ENCODE measurements at regions not wholly inside any gene's neighbourhood (a gene's known extent, or its start where the extent isn't known, plus 50 kb on each side); places are given as distances from the start of the nearest gene placed in this dataset.

- DNase-seq (ENCODE audit: low read depth in 1 of 2, low spot score in 2 of 2), result no peak
- no peak for FAIRE-seq
- Histone ChIP-seq H2BK20ac (ENCODE audit: low read length) (no peak overlapping the region), H3K4me3 (ENCODE audit: extremely low read depth in 1 of 4, insufficient read depth in 2 of 4, low read depth in 3 of 4, low read length in 4 of 4) (no peak overlapping the region), H3K79me1 (ENCODE audit: low read depth, low read length) (no peaks in the 10 kb centered on the region), H3K9ac (replicated peaks in 1 of 4; ENCODE audit: extremely low read depth in 1 of 4, low read depth in 3 of 4, low read length in 3 of 4) (peak overlapping the region in 1 of 4 experiments; percentile 34; a peak in 1 of 7 replicates), H3K36me3 (ENCODE audit: control insufficient read depth in 2 of 4, insufficient read depth in 4 of 4, low read length in 3 of 4) (no peaks in the 10 kb centered on the region), H3K14ac (ENCODE audit: insufficient read length) (no peak overlapping the region), H2BK15ac (ENCODE audit: low read length) (no peak overlapping the region), H3K4me2 (ENCODE audit: insufficient read depth in 1 of 2, low read depth in 2 of 2, low read length in 2 of 2) (no peak overlapping the region), H4K91ac (replicated peaks; ENCODE audit: insufficient read length, low read length) (no peak overlapping the region), H3K4ac (replicated peaks; ENCODE audit: insufficient read length, low read depth, low read length) (no peak overlapping the region), H4K5ac (ENCODE audit: insufficient read length, low read depth, low read length) (no peak overlapping the region), H3K9me3 (ENCODE audit: insufficient read depth in 2 of 2, low read depth in 1 of 2, low read length in 1 of 2) (0 out of 4 replicates have a peak, but pooled peaks cover 0 to 3% of the 10 kb centered on the region in 2 experiments), H3K27ac (ENCODE audit: low read depth, low read length) (no peak overlapping the region), H4K20me1 (replicated peaks in 1 of 2; ENCODE audit: control insufficient read depth in 1 of 2, insufficient read depth in 2 of 2, low read length in 2 of 2) (no peaks in the 10 kb centered on the region), H3K27me3 (replicated peaks in 1 of 4; ENCODE audit: control insufficient read depth in 3 of 4, extremely low read depth in 1 of 4, insufficient read depth in 3 of 4, low read length in 3 of 4) (no peaks in the 10 kb centered on the region), H3K56ac (replicated peaks; ENCODE audit: insufficient read length, low read depth, low read length) (no peak overlapping the region), H2BK5ac (ENCODE audit: low read depth, low read length) (no peak overlapping the region), H4K8ac (ENCODE audit: extremely low read depth, insufficient read depth, low read length) (no peak overlapping the region), H3K23me2 (ENCODE audit: low read depth, low read length) (no peaks in the 10 kb centered on the region), H2BK120ac (replicated peaks; ENCODE audit: low read depth, low read length) (no peak overlapping the region), H3K79me2 (ENCODE audit: control insufficient read depth in 1 of 2, insufficient read depth in 2 of 2, low read length in 2 of 2) (no peaks in the 10 kb centered on the region), H2AK5ac (ENCODE audit: low read depth, low read length) (no peak overlapping the region), H3K18ac (ENCODE audit: extremely low read depth, low read length) (no peak overlapping the region), H2AFZ (ENCODE audit: low read length) (no peak overlapping the region), H3K4me1 (replicated peaks in 1 of 4; ENCODE audit: control insufficient read depth in 3 of 4, insufficient read depth in 4 of 4, low read length in 3 of 4) (no peaks in the 10 kb centered on the region), H2BK12ac (ENCODE audit: low read depth, low read length) (no peak overlapping the region), H3K23ac (ENCODE audit: insufficient read length) (no peak overlapping the region)
- no peak for TF ChIP-seq TAF1 (IDR thresholded peaks at IDR 0.05; ENCODE audit: low read depth, low read length)
- WGBS, 2 experiments (ENCODE audit: extremely low coverage in 1 of 2, insufficient coverage in 1 of 2, insufficient read length in 1 of 2, insufficient replicate concordance in 2 of 2, low coverage in 1 of 2, low lambda C conversion rate in 2 of 2, missing lambda C conversion rate in 1 of 2), result 89% methylated on average over 5 of the region's 5 CpGs; no CpG with 5 or more reads in 1 of the 2 experiments
- CTCF ChIA-PET (ENCODE audit: partially characterized antibody), result interaction anchor here (0.6 to 0.7 kb wide), 2 partner anchors 9 to 22 kb away, joined by 3 read pairs; no protein-coding TSS in a partner anchor
- POLR2A ChIA-PET (ENCODE audit: partially characterized antibody), result no interaction called here
These were observed 794.2 kb upstream of the ADGRL2 start for GRCh38 chr1:81006502-81006901.

All from H1 (cell line).